PC-9 (cell line): ENCODE measurements at regions not wholly inside any gene's neighbourhood (a gene's known extent, or its start where the extent isn't known, plus 50 kb on each side); places are given as distances from the start of the nearest gene placed in this dataset.

Experiments
- EZH2 ChIP-seq: fragments of 200-600 bp; sonication (generic); IDR thresholded peaks from 2 replicates; pipeline ENCODE4 v1.8.0; 2017; ENCODE audit warnings: antibody characterized with exemption, low read depth
- TF ChIP-seq, protein P1 (sequence below): fragments of 200-600 bp; sonication (generic); conservative IDR thresholded peaks from 2 replicates; pipeline ENCODE4 v1.6.1; 2017; ENCODE audit warnings: mixed run types, antibody characterized with exemption, mild to moderate bottlenecking, moderate library complexity

DNA sequence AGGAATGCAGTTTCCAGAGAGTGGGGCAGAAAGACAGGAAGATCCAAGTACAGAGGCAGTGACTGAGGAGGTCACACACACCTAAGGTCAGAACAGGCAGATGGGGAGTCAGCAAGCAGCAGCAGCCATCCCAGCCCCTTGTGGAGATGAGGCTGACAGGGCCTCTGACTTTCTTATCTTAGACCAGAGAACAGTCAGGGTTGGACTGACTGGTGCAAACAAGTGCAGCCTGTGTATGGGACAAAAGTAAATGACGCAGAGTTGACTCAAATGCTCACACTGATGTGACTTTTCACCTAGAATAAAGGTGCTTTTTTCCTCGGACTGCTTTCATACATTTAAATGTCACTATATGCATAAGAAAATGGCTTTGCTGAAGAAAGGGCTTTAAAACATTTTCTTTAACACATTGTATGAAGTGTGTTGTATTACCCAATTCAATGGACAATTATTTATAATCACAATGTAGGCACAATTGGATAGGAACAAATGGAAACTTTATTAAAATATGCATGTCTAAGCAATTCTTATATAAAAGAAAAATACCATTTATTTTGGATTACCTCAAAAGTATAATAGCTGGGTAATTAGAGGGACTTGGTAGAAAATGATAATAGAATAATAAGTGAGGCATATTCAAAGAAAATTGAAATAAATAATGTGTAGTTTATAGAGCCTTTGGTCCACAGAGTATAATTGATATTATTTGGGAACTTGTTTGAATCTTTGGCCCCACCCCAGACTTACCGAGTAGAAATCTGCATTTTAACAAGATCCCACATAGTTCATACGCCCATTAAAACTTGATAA is 1321.5 kb upstream of the CELF4 start:
- TF ChIP-seq, protein P1, sequence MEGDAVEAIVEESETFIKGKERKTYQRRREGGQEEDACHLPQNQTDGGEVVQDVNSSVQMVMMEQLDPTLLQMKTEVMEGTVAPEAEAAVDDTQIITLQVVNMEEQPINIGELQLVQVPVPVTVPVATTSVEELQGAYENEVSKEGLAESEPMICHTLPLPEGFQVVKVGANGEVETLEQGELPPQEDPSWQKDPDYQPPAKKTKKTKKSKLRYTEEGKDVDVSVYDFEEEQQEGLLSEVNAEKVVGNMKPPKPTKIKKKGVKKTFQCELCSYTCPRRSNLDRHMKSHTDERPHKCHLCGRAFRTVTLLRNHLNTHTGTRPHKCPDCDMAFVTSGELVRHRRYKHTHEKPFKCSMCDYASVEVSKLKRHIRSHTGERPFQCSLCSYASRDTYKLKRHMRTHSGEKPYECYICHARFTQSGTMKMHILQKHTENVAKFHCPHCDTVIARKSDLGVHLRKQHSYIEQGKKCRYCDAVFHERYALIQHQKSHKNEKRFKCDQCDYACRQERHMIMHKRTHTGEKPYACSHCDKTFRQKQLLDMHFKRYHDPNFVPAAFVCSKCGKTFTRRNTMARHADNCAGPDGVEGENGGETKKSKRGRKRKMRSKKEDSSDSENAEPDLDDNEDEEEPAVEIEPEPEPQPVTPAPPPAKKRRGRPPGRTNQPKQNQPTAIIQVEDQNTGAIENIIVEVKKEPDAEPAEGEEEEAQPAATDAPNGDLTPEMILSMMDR, result no peak
- no peak for TF ChIP-seq EZH2
